ENCODE measurements at regions not wholly inside any gene's neighbourhood (a gene's known extent, or its start where the extent isn't known, plus 50 kb on each side); places are given as distances from the start of the nearest gene placed in this dataset.
A peak's percentile ranks its signal among the peaks of the same experiment; 100 is the strongest.

DNA sequence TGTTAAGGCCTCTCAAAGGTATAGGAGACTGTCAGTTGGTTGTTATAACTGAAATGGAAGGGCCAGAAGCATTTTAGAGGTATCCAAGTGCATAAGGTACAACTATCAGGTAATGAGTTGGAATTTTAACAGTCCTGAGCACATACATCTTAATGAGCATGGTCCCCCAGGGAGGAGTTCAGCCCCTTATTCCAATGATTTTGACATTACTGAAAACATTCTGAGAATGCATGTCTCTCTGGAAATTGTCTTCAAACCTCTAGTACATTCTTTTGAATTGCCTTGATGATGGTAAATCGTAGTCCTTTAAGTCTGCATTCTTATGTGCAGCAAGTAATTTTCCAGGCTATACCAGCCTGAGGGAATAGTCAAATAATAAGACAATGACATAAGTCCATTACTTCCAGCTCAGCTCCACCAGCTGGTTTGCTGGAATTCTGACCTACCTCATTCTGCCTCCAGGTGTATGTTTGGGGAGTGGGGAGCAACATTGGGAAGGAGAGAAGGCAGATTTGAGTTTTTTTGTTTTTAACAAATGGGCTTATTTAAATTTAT lies 239.2 kb downstream of the MSRB3 start:
- no peak for DNase-seq (ENCODE audit: low read depth)

DNA sequence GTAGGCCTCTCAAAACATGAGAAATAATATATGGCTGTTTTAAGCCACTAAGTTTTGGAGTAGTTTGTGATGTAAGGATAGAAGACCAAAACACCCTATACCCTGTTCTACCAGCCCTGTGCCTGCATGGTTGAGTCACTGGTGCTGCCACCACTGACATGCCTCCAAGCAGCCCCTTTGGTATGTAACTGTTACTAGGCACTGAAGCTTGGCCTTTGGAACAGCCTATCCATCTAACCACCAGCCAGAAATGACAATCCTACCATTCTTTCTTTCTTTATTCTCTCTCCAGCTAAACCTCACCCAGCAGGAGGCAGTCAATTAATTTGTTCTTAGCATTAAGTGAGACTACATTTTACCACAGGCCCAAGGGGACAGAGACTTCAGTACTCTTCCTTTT lies 240.3 kb downstream of the MSRB3 start:
- no peak for DNase-seq (ENCODE audit: low read depth)

DNA sequence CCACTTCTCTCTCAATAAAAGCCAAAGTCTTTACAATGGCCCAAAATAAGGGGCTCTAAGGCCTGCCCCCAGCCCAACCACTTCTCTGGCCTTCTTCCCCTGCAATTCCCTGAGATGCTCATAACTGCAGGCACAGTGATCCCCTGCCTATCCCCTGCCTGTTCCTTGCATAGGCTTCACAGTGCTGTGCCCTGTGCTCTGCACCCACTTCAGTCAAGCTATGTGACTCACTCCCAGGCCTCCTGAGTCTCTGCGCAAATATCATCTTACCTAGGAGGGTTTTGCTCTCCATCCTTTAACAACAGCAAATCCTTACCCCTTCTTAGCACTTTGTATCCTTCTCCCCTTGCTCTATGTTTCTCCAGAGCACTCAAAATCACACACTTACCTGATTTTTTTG lies 242.2 kb downstream of the MSRB3 start:
- no peak for DNase-seq (ENCODE audit: low read depth)

DNA sequence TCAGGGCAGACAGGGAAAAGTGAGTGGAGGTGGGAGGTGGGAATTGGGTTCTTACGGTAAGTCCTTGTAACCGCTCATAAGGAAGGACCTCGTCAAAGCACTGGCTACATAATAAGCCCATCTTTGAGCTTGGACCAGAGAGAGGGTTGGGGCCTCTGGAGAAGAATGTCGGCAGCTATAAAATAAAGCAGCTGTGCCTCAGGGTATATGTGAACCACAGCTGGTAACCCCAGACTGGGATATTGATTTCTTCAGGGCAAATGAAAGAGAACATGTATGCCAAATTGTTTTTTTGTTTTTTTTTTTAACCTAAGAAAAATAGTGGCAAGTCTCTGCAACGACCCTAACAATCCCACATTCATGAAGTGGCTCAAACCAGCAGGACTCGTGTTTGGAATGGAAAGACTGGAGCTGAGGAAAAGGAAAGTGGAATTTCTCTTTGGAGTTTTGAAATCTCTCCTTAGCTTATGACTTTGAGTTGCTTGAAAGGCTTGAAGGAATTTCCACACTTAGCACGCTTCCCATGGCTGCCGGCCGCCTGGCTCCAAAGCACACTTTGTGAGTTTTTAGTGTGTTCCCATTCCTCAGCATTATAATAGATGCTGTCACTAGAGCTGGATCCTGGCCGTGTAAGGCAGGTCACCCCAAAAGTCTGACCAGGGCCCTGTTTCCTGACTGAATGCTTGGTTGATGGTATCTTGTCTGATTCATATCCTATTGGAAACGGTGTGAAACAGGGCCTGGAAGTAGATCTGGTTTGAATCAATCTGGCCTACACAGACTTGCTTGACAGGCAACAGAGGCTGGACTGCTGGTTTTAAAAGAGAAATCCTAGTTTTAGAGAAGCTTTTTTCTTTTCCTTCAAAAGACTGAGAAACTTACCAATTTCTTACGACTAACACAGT lies 244.7 kb downstream of the MSRB3 start:
- DNase-seq (ENCODE audit: low read depth): no peak

DNA sequence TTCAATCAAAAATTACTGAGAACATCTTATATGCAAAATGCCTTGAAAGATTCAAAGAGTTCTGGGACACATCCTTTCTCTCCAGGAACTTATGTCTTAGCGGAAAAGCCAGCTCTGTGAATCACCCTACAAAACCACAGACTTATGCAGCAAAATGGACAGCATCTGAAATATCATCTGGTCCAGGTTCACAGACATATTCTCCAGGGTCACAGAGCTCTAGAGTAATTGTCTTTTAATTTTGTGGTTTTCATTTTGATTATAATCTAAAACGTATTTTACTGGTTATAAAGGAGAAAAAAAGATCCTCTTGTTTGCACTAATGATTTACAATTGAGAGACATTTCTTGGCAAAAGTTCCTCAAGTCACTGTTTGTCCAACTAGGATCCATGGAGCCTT lies 246.2 kb downstream of the MSRB3 start:
- peak; percentile 73 for DNase-seq (ENCODE audit: low read depth)

DNA sequence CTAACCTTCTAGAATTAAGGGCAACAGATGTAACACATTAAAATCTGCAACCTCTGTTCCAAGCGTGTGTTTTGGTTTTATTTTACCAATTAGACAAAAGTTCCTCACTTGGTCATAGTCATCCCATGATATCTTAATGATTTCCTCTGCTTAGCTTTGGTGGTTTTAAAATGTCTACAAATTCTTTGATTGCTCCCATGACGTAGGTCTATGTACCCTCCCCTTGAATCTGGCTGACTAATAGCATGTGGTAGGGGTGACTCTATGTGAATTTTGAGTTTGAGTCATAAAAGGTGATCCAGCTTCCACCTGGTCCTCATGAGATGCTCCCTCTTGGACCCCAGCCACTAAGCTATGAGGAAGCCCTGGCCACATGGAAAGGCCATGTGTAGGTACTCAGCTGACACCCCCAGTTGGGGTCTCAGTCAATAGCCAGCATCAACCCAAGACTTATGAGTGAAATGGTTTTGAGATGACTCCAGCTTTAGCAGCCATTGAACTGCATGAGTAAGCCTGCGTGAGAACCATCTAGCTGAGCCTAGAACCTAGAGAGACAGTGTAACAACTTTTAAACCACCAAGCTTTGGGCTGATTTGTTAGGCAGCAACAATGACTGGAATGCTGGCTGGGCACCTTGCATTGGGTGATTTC lies 247.1 kb downstream of the MSRB3 start:
- DNase-seq (ENCODE audit: low read depth): peak; percentile 59

DNA sequence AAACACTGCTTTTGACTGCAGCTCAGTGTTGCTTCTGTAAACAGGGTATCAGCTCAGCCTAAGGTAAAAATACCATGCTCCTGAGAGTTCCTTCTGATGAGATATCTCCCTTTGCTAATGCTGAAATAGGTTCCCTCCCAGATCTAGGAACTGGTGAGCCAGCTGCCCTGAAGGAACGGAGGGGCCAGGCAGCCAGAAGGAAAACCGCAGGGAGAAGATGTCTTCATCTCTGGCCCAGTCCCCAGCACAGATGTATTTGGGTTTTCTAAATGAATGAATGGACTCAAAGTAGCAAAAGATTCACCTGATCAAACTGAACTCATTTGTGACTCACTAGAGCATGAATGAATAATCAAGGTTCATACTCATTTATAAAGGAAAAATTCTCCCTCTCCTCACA lies 247.8 kb downstream of the MSRB3 start:
- no peak for DNase-seq (ENCODE audit: low read depth)

DNA sequence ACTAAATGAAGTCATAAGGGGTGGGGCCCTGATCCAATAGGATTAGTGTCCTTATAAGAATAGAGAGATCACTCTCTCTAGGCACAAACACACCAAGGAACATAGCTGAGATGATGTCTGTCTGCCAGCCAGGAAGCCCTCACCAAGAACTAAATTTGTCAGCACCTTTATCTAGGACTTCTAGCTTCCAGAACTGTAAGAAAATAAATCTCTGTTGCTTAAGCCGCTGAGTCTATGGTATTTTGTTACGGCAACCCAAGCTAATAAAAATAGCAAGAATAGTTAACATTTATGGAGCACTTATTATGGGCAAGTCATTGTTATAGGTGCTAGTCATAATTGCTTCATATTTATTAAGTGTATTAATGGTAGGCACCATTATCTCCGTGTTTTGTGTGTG lies 249.6 kb downstream of the MSRB3 start:
- DNase-seq (ENCODE audit: low read depth): no peak

DNA sequence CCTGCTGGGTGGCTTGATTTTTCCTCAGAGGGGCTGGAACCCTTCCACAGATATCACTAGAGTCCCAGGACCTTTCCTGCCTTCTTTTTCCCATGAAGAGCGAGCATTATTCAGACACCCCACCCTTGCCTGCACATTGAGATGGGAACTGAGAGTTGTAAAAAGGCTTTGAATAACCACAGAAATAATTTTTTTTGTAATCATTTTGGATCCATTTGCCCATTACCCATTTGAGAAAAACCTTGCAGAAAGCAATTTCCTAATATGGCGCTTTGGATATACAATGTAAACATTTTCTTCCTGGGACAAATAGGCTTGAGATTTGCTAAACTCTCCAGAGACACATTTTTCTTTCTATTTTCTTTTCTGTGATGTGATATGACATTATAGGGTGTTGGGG lies 250.6 kb downstream of the MSRB3 start:
- DNase-seq (ENCODE audit: low read depth): no peak

DNA sequence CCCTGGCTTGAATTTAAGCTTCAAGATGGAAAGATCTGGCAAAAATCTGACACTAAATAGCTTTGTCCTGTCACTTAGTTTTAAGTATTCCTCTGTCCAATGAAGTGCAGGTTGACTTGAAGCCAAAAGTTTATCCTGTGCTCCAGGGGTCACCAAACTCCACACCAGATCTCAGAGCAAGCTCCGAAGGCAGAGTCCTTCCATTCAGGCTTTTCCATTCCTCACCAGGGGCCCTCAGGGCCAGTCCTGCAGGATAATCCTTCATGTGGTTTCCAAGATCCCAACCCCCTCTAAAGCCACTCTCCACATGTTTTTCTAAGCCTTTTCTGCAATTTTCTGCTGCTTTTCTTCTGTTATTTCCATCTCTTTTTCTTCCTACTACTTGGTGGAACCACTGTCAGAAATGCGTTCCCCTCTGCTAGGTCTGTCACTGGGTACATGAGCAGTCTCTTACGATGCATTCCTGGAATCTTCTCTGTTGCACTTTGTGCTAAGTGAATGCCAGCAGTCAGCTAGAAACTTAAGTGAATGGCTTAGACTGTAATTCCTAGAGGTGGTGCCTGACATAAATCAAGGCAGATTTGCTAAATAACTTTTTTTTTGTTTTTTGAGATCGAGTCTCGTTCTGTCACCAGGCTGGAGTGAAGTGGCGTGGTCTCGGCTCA lies 251.4 kb downstream of the MSRB3 start:
- DNase-seq (ENCODE audit: low read depth): no peak

DNA sequence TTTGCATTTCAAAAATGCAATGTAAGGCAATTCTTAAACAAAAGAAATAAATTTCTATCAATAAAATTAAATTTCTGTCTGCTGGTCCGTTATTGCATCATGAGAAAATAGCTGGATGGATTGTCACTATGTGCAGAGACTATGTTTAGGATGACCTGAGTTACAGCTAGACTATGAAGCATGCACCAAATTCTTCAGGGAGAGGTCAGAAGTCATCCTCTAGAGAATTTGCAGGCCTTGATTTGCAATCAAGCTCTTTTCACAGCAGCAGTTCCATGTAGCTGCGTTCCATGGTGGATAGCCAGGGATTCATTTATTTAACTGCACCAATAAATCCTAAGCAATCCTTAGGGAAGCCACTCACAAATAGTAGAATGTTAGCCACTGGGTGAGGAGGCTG lies 253.7 kb downstream of the MSRB3 start:
- peak; percentile 66 for DNase-seq (ENCODE audit: low read depth)

DNA sequence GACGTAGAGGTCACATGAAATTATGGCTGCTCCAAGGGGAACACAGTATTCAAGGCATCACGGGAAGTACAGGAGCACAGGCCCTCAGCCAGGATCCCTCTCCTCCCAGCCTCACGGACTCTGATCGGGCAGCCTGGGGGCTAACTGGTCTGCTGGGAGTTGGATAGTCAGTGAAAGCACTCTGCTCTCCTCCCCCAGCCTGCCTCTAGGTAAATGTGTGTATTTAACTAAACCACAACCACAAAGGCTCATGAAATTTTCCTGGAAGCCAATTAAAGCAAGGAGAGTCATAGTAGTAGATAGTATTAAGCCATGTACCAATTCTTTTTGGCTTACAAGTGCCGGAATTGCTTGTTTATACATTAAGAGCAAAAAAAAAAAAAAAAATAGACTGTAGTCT lies 254.3 kb downstream of the MSRB3 start:
- DNase-seq (ENCODE audit: low read depth): peak; percentile 80

DNA sequence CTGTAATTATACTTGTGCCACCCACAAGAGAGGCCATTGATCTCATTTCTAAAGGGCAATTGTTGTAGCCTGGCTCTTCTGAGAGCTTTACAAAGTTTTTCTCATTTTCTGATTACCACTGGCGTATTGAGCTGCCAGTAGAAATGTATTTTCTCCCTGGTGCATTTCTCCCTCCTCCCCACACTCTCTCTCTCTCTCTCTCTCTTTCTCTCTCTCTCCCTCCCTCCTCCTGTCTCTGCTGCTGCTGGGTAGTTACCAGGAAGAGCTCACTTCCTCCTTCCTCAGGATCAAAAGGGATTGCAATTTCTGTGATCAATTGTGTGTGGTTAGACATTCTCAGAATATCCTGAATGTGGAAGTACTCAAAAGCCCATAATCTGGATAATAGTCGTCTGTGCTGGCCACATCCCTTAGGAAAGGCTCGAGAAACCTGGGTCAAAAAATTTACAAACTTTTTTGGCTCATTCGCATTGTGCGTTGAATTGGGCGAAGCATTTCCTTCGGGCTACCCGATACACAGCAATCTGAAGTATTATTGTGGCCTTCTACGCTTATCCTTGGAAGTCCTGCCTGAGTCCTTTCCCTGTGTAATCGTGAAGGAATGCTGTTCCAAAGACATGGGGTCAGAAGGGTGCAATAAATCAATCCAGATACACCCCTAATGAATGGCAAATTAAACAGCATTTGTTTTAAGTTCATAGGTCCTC lies 254.8 kb downstream of the MSRB3 start:
- DNase-seq (ENCODE audit: low read depth): no peak

DNA sequence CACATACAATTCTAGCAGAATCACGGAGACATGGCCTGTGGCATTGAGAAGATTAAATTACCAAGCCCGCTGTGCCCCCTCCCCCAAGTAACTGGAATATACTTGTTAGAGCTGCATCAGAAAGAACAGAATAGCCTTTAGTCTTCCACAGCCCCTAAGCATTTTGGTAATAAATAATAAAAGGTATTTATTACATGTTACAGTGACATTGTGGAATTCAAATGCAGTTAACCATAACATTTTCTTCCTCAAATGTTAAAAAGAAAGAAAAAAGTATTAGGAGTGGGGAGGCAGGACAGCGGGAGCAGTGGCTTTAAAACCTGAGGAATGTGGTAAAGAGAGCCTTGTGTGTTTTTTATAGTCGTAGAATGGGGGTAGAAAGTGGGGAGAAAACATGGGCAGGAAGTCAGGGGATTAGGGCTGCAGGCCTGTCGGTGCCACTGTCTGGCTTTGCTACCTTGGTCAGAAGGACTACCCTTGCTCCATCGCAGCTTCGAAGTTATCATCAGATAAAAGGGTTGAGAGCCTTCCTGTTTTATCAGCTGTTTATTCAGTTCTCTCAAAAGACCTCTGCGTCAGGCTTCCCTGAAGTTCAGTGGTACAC lies 255.9 kb downstream of the MSRB3 start:
- DNase-seq (ENCODE audit: low read depth): no peak

DNA sequence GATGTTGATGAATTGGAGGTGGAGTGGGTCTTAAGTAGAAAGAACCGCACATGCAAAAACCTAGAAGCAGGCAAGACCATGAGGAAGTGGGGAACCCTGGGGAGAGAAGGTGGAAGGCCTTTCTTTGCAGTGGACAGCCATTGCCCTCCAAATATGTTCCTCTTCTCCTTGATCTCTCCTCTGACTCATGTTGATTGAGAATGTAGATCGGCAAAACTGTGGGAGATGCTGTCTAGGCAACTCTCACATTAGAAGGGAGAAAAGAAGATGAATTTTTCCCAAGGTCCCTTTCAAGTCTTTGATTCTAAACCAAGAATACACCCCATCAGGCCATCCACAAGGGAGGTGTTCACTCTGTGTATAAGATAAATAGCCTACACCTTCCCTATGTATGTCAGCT lies 257.5 kb downstream of the MSRB3 start:
- no peak for DNase-seq (ENCODE audit: low read depth)

DNA sequence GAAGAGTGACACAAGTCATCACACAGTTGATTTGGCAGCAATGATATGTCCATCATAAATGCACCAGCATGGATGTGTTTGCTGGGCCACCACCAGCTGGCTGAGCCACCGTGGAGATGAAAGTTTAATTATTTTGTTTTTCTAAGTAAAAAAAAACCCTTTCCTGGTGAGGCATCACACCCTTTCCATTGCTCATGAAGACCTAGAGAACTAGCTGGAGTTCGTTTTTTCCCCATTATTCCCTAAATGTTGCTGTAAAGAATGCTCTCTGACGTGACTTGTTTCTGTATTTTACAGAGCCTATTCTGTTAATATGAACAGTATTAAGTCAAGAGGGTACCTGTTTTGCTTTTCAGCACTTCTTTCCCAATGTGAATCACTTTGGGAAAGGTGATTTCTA lies 257.9 kb downstream of the MSRB3 start:
- no peak for DNase-seq (ENCODE audit: low read depth)

DNA sequence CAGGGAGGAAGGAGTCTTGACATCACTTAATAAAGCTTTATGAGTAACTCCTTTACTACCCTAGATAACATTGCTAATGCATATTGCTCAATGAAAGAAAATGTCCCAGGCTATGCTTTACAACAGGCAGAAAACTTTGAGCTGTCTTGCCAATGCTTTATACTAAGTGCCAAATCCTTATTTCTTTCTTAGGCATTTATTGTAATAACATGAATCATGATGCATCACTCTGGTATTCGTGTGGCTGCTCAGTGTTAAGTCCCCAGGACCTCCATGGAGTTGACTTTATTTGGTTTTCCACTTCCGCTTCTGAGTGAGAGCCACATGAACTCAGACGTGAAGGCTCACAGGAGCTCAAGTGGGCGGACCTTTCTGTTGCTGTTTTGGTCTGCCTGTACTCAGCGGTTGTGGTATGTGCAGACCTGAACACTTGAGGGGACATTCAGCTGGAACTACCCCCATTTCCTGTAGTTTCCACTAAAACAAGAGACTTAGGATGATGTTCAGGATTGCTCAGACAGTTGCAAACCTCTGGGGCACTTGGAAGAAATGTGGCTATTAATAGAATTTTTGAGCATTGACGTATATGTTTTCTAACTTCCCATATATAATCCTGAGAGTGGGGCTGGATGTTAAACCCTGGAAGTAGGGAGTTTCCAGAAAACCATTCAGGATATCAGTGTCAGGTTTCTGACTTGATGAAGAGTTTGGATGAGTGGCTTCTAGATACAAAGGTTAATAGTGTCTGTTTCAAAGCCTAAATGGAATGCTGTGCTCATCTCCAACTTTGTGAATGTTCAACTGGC lies 258.6 kb downstream of the MSRB3 start:
- DNase-seq (ENCODE audit: low read depth): peak; percentile 99

DNA sequence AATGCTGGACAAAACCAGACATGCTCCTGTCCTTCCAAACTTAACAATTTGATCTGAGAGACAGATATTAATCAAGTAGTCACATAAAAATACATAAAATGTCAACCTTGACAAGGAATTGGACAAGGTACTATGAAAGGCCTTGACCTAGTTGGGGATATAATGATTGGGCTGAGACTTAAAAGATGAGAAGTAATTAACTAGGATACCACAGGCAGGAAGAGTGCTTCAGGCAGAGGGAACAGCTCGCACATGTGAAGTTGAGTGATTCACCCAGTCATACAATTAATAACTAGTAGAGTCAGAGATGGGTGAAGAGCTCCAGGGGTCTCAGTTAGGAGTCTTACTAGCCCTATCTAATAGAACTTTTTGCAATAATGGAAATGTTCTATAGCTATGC lies 259.5 kb downstream of the MSRB3 start:
- no peak for DNase-seq (ENCODE audit: low read depth)

DNA sequence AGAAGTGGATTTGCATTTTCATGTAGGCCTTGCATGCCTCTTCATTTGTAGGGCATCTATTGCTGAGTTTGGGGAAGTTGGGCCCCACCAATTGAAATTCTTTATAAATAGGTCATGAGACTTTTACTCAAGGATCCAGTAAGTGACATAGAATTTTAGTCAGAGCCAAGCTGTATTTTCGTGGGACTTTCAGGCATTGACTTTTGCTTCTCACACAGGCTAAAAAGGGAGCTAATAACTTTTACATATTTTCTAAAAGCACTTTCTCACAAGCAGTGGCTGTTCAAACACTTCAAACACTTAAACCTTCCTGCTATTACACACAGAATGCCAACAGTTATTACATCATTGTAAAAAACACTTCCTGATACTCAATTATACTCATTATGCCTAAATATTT lies 260.5 kb downstream of the MSRB3 start:
- no peak for DNase-seq (ENCODE audit: low read depth)

DNA sequence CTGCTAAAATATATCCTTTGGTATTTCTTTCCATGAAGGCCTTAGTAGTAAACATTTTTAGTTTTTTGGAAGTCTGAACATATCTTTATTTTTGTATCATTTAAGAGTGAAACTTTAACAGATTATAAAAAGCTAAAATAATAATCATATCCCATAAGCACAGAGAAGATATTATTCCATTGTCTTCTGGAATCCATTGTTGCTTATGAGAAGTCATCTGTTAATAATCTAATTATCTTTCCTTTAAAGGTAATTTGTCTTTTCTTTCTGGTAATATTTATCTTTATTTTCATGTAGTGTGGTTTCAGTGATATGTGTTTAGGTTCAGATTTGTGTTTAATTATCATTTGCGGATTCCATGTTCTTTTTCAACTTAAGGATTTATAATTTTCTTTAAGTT lies 261.7 kb downstream of the MSRB3 start:
- DNase-seq (ENCODE audit: low read depth): no peak

DNA sequence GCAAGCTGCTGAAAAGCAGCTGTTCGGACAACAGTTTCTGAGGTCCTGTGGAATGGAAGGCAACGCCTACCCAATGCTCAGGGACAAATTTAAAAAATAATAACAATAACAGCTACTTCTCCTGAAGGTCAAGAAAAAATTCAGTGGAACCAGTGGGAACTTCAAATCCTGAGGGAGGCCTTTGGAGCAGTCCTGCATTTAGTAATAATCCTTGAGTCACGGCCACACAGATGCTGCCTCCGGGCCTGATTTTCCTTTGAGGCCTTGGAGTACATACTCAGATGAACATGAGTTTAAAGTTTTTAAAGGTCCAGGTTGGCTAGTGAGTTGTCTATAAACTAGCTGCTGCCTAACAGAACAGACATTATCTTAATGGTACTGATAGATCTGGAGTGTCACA lies 268.0 kb downstream of the MSRB3 start:
- no peak for DNase-seq (ENCODE audit: low read depth)
